GM18520 (cell line): ENCODE measurements at regions not wholly inside any gene's neighbourhood (a gene's known extent, or its start where the extent isn't known, plus 50 kb on each side); places are given as distances from the start of the nearest gene placed in this dataset.
"Not testable (repeated sequence)": the region's sequence is repeated elsewhere in the genome, so short reads cannot be mapped to it uniquely, and the experiment has no call there.

Experiments used
- ATAC-seq: cut with Tn5 transposase; IDR thresholded peaks from one replicate; pipeline ENCODE4 v1.9.1; 2021; ENCODE audit not compliant: unreplicated experiment

DNA sequence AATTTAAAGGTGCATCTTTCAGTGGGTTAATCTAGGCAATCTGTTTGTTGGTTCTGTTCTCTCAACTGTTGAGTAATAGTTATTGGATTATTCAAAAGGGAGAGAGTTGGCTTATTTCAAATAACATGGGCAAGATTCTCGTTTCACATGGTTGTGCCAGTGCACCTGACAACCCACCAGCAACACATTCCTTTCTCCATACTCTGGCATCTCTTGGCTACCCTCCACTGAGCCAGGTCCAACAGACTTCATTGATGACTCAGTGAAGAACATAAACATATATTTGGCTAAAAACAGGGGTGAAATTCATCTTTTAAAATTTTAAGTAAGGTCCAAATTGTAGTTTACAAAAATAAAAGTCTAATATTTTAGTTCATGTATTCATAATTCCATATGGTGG lies 967.2 kb downstream of the RPA4 start:
- no peak for ATAC-seq

DNA sequence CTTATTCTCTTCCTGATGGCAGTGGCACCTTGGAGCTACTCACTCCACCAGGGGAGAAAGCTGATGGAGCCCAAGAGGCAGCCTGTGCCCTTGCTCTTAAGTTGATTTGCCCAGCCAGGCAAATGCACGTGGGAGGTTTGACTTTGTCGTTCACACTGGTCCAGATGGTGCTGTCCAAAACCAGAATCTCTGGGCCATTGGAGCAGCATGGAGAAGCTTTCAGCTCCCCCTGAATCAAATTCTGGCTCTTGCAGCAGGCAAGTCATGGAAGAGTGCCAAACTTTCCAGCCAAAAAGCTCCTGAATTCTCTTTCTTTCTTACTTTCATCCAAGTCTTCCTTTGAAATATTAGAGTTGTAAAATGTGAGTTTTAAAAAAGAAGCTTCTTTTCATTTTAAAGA lies 970.4 kb downstream of the RPA4 start:
- ATAC-seq, result no peak

DNA sequence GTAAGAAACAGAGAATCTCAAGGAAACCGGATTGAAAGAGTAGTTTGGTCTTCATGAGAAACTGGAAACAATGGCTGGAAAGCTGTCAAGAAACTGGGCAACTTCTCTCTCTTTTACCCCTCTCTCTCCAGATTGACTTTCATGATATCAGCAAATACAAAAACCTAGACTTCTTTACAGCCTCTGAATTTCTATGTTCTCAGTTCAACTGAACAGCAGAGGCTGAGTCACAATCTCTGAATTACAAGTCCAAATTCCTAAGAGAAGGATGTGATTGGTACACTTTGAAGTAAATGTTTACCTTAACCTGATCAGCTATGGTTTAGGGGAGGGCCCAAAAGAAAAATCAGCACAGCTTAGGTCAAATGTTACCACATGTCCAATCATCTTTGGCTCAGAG lies 974.9 kb downstream of the RPA4 start:
- no peak for ATAC-seq

DNA sequence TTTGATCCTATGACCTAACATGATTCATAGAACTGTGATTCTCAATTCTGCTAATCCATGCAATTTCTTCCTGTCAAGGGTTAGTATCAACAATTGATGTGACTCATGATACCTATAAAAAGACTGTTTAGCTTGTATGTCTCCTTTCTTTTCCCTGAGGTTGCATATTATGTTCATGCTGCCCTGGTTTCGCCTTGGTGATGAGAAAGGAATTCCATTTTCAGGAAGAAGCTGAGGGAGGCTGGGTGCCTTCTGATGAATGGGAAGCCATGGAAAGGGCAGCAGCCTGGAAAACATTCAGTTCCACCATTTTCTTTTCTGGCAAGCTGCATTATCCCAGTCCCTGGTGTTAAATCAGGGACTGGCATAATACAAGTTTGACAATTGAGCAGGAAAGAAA lies 976.5 kb downstream of the RPA4 start:
- ATAC-seq, result no peak

DNA sequence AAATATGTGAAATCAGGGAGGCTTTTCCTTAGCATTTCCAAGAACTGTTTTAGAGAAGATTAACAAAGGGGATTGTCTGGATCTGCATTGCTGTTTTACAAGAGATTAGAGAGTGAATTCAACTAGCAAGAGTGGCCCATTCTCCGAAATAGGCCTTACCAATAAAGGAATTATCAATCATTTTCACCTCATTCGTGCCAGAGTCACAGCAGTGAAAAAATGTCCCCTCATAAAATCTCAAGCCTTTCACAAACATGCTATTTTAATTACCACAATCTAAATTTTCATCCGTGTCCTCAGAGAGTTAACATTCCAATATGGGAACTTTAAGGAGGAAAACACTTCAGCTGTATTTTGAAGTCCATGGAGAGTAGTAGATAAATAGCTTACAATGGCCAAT lies 979.6 kb downstream of the RPA4 start:
- no peak for ATAC-seq

DNA sequence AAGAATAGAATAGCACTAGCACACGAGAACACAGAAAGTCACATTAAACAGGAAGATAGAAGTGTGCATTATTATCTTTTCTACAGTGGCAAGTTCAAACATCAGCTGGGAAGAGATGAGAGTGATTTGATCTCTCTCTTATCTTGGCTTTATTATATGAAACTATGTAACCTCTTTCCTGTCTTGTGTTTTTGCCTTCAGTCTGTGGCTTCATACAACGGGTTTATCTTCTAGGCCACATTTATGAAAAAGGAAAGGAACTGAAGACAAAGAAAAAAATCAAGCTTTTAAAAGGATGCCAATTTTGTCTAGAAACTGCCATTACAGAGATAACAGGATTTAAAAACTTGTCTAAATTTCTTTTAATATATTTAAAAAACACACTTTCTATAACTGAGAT lies 983.6 kb downstream of the RPA4 start:
- ATAC-seq, result no peak

DNA sequence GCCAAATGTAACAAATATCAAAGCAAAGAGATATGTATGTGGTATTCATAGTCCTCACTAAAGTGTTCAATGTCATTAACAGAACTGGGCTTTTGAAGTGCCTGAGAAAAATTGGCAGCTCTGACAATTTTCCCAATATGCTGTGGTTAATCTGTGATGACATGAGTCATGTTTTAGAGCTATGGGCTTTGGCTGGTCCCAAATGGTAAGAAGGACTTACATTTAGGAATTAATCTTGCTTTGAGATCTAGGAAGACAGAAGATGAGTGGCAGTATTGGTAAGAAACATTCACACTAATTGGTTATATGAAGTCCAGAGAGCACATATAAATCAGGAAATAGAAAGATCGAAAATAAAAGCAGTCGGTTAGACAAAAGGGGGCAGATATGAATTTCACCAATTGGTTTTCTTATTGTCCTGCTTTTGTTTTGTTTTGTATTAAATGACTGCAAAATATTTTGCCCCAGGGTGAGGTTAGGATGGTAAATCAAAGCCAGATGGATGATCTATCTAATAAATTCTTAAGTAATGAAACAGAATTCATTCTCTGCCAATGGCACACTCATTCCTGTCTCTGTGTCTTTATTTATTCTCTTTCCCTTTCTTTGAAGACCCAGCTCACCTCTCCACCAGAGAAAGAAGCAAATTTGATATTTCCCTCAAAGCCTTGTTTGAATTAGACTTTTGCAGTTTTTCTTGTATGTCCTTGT lies 993.1 kb downstream of the RPA4 start:
- no peak for ATAC-seq

DNA sequence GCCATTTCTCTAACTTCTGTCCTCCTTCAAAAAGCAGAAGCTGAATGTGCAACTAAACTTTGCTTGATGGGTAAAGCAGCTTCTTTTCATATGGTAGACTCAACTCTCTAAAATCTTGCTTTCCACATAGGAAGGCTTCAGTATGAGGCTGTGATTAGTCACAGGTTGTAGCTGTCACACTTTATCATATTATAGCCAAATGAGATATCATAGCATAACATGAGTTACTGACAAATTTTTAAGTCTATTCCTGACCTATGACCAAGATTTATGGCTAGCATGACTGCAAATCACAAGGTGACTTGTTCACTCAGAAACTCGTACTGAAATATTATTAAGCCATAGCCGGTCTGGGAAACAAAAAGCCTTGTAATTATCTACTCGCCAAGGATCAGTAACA lies 998.6 kb downstream of the RPA4 start:
- ATAC-seq, result no peak

DNA sequence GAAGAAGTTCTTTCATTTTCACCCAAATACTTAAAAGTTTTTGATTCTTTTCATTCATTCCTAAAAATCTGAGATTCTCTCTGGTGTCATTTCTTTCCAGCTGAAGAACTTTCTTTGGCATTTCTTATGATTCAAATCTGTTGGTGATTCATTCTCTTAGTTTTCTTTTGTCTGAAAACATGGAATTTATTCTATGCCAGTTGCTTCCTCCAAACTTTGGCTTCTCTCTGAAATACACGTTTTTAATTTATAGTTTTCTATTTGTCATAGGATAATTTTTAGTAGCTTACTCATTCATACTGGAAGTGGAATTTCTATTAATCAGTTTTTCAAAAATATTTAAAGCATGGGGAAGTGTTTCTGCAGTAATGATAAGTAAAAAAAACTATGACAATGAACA lies 1012.0 kb downstream of the RPA4 start:
- no peak for ATAC-seq

DNA sequence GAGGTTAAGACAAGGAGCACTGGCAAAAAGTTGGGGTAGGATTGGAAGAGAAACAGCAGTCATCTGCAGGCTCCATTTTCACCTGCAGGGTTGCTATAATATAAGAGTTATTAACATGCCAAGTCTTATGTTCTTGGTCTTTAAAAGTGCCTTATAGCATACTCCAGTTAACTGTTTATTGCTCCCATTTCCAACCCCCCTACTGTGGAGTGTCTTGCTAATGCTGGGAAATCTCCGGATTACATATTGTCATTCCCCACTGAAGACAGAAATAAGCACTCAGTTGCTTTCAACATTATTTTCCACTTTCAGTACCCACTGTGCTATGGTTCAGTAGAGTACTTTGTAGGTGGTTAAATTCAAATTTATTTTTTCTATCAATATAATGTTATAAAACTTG lies 1014.3 kb downstream of the RPA4 start:
- ATAC-seq, result no peak

DNA sequence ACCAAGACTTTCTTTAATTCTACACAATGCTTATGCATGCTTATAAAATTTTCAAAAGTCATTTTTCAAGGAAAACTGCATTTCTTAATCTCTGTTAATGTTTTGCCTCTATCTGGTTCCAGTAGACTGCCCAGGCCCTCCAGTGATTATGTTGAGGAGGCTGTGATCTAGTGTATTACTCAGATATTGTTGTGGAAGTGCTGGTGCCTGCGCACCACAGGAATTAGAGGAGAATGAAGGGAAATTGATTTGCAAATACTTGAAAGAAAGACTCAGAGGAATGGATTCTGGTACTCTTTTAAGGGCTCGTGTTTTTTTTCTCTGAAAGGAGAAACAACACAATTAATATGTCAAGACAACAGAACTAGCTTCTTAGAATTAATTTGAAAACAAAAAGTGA lies 1015.1 kb downstream of the RPA4 start:
- ATAC-seq, result no peak

DNA sequence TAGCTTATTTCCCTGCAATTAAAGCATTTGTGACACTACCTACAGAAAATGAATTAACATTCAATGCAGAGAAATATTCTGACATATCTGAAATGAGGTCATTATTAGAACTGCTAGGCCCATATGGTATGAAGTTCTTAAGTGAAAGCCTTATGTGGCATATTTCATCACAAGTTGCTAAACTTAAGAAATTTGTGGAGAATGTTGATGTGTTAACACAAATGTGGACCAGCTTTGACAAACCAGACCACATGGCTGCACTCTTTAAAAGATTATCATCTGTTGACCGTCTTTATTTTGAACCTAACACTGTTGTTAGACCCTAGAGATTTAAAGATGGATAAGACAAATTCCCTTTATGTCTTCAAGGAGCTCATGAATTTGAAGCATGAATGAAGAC lies 1024.1 kb downstream of the RPA4 start:
- ATAC-seq, result no peak

DNA sequence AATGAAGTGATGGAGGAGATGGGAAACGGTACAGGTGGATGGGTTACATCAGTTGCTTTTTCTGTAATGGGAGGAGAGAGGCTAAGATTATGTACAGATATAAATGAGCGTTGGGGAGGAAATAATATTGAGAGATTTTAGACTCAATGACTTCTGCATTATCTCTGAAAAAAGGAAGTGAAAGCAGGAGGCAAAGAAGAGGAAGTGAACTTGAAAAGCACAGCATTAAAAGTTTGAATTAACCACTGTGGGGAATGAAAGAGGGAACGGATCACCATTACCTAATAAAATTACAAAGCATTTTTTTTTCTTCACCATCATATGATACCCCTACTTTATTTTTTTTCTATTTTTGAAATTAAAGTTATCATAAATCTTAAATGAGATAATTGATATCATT lies 1025.5 kb downstream of the RPA4 start:
- peak; percentile 86 for ATAC-seq

DNA sequence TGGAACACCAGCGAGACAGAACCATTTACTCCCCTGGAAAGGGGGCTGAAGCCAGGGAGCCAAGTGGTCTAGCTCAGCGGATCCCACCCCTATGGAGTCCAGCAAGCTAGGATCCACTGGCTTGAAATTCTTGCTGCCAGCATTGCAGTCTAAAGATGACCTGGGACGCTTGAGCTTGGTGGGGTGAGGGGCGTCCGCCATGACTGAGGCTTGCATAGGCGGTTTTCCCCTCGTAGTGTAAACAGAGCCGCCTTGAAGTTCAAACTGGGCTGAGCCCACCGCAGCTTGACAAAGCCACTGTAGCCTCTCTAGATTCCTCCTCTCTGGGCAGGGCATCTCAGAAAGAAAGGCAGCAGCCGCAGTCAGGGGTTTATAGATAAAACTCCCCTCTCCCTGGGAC lies 1031.7 kb downstream of the RPA4 start:
- ATAC-seq, result not testable (repeated sequence)

DNA sequence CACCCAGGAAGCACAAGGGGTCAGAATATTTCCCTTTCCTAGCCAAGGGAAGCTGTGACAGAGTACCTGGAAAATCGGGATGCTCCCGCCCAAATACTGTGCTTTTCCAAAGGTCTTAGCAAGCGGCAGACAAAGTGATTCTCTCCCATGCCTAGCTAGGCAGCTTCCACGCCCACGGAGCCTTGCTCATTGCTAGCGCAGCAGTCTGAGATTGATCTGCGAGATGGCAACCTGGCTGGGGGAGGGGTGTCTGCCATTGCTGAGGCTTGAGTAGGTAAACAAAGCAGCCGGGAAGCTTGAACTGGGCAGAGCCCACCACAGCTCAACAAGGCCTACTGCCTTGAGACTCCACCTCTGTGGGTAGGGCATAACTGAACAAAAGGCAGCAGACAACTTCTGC lies 1037.5 kb downstream of the RPA4 start:
- ATAC-seq, result not testable (repeated sequence)

DNA sequence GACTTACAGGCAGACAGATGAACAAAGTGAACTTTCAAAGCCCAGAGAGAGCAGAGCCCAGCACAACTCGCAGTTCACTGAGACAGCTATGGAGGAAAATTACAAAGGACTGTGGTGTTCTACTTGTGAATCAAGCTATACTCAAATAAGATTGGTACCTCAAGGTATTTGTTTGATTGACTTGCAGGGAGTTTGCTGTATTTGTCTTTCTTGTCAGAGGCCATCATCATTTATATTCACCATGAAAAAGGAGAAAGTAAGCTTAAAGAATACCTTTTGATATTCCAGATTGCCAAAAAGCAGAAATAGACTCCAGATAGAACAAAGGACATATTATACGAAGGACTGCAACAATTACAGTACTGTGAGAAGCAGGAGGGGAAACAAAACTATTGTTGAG lies 1047.9 kb downstream of the RPA4 start:
- ATAC-seq, result no peak

DNA sequence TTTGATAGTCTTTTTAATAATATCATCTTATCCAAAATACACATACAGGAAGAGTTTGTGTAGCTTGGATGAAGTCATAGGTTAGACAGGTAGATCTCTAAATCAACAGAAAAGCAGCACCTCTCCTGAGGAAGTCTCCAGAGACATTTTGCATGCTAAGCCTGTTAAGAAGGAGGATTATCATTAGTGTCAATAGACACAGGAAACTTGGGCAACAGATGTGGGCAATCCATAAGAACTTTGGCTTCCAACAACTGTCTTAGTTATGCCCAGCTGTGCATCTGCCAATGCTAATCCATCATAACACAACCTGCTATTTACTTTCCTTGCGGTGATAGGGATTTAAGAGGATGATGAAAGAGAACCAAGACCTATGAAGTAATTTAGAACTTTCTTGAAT lies 1052.6 kb downstream of the RPA4 start:
- ATAC-seq, result no peak

DNA sequence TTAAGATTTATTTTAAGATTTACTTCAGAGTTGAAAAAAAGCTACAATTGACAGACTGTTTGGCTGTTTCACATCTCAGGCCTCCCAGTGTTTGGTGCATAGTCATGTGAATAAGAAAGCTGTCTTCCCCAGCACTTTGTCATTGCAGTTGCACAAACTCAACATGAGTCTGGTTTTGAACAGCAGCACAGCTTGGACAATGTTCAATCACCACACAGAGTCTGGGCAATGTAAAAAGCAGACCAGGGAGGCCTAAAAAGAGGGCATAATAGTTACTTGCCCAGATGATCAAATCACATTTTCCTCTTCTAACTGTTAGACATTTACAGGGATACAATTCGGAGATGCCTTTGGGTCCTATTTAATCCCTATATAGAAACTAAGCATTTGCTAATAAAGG lies 1055.0 kb downstream of the RPA4 start:
- no peak for ATAC-seq

DNA sequence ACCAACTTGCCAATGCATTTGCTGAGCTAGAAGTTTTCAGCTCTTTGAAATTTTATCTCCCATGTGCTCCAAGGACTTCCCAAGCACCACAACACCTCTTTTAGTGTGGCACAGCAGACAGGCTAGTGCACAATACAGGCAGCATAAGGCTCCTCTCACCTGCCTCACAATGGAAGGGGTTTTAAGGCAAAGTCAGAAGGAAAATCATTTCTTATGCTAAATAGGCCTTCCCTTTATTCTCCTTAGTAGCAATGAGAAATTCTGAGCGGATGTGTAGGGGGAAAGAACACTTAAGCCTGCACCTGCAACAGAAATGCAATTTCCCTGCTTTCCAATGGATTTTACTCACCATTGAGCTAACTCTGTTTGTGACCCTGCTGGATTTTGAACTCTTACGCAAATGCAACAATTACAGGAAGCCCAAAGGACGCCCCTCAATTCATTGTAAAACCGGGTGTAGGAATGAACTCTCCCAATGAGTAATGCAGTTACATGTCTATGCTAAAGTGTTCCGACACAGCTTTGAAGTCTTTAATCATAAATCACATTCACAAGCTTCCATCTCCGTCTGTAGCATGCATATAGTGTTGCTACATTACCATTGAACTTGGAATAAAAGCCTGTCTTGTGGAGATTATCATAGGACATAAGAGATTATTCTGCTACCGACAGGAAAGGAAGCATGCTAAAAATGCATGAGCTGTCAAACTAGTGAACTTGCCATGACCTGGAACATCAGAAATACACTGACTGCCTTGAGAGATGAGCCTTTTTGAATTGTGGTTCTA lies 1084.9 kb downstream of the RPA4 start:
- no peak for ATAC-seq

DNA sequence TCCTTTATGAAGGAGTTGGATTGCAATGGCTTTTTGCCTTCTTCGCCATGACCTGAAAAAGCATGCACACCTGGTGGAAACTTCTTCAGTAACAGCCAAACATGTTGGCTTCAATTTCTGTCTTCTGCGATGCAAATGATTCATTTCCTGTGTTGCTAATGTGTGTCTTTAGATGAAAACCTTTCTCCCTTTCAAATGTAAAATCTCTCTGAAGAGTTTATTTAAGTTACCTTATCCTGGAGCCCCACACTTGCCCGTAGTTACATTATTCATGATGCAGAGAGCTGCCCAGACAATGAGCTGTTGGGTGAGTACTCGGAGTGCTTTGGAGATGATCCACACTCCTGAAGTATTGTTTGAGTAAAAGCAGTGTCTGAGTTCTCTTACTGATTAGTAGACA lies 1100.9 kb downstream of the RPA4 start:
- no peak for ATAC-seq

DNA sequence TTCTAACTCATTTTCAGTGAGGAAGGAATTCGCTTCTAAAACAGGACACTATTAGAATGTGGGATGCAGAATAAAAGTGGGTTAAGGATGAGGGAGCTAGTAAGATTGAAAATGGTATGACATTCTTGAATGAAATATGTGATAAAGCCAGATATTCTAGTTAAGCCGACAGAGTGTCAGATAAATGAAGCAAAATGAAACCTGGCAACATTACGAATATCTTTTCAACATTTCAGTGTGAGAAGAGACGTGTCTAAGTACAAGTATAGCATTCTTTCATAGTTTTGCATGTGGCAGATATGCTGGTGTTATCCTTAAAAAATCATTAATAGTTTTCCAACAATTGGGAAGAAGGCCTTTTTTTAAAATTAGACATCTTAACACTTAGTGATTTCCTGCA lies 1101.4 kb downstream of the RPA4 start:
- no peak for ATAC-seq

DNA sequence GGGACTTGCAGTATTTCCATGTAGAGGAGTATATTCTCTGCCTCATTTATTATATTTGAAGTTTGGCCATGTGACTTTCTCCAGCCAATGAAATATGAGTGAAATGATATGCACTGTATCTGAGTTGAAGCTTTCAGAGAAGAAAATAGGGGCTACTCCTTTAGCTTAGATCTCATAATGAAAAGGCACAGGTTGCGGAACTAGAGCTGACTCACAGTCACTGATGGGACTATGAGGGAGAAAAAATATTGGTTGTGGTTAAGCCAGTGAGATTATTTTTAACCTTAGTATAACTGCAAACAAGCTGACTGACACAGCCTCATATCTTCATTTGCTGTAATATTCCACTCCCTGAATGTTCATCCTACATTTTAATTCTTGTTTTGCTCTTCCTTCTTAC lies 1104.3 kb downstream of the RPA4 start:
- no peak for ATAC-seq

DNA sequence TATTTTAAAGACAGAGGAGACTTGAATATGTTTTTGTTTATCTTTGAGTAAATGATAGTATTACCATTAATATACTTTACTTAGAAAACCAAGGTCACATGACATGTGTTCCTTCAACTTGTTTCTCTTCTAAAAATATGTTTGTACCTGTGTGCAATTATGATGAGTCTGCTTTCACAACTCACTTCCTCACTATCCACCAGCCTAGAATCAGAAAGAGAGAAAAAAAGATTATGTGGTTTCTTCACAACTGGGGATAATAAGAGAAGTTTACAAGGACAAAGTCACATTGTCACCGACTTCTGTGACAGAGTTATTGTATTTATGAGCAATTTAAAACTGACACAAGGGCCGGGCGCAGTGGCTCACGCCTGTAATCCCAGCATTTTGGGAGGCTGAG lies 1112.1 kb downstream of the RPA4 start:
- ATAC-seq, result no peak
